HG03159 (cell line): ENCODE measurements at regions not wholly inside any gene's neighbourhood (a gene's known extent, or its start where the extent isn't known, plus 50 kb on each side); places are given as distances from the start of the nearest gene placed in this dataset.

ENCODE experiments used
- ATAC-seq: cut with Tn5 transposase; IDR thresholded peaks from one replicate; pipeline ENCODE4 v1.9.1; 2021; ENCODE audit warnings: mild to moderate bottlenecking, moderate library complexity; ENCODE audit not compliant: unreplicated experiment

DNA sequence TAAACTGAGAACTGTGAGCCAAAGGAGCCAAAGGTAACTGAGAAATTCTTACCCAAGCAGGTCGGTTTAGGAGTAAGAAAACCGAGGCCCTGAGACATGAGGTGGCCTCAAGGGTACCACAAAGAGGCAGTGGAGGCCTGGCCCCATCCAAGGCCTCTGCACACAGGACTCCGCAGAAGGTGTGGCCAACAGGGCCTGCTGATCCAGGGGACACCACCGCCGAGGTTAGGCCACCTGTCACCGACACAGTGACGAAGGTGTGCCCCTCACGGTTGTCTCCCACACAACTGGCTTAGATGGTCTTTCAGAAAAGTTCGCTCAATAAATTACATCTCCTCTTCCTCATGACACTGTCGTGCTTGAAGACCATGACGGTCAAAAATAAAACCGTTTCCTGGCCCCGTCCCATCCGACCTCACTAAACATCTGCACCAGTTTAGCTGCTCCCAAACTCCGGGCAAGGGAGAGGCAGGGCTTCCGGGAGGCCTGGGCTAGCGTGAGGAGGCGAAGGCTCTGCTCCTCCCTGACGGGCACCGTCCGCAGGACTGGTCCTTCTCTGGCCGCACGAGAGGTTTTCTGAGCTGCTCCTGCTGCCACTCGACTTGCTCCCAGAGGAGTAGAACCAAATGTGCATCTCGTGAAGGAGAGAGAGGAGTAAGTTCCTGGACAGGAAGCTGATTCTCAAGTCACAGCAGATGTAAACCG lies 442.0 kb downstream of the EIPR1 start:
- no peak for ATAC-seq

DNA sequence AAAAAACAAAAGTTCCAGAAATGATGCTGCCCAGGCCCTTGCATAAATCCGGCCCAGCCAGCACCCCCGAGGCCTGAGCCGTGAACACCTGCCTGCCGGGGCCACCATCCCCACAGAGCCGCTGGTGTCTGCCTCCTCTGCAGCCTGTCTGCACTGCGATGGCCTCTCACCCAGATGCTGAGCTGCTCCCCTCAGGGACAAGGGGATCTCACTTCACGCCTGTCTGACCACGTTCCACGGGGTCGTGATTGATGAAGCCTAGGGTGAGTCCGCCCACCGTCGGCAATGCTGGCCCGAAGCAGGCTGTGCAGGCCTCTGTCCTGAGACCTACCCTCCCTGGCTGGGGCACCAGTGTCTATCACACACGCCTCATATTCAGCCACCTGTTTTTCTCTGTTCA lies 444.2 kb downstream of the EIPR1 start:
- ATAC-seq: no peak

DNA sequence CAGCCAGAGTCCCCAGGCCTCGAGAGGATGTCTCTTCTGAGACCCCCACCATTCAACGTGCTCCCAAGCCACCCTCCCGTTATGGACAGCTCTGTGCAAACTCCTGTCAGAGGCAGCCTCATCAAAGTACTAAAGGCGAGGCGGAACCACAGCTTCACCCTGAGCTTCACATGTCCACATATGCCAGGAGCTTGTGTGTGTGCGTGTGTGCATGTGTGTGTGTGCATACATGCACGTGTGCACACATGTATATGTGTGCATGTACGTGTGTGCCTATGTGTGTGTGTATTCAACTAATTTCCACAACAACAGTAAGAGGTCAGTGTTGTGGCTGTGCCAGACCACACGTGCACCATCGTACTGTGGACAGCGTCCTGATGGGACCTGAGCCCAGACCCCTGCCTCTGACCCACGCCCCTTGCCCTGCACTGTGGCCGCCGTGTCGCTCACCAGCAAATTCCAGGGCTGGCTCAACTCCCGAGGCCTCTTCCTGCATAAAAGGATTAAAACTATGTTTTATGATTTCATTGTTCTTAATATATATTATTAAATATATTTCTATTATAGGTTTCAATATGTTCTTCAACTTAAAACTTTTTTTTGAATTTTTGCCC lies 444.8 kb downstream of the EIPR1 start:
- ATAC-seq: no peak

DNA sequence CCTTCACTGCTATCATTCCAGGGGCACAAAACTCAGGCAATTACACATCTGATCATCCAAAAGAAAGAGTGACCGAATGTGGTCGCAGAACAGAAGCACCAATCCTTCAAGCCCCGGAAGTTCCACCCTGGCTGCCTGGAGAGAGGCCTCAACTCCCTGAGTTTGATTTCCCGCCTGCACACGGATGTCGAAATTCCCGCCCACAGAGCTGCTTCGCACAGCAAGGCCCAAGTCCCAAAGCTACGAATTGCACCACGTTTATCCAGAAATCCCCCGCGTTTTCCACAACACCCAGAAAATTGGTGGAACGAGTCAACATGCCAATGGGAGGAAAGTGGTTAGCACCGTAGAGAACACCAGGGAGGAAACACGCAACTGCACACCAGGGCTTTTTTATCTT lies 445.4 kb downstream of the EIPR1 start:
- ATAC-seq: no peak

DNA sequence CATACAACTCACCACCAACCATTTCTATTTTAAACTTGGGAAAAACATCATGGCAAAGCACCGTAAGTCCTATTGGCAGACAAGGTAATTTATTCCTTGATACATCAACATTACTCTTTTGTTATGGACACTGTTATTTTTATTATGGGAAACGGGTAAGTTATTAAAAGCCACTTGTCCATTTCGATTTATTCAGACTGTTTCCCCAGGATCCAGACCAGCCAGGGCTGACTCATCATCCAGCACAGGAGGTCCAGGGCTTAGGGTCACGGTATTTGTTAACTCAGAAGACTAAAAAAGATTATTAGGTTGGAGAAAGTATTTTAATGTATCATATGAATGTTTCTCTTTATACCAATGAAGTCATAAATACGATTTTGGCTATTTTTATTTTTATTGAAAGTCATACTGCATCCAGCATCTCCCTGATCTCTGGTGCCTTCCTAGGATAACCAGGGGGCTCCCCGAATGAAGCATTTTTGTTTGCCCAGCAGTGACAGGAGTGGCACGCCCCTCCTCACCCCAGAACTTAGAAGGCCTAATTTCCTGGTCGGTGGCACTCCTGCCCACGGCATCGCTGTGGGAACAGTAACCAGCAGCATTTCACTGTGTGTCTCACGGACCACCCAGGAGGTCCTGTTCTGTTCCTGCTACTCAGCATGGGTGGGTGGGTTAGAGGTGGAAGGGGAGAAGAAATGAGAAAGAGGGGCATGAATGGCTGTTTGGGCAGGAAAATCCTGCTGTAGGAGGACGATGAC lies 446.1 kb downstream of the EIPR1 start:
- ATAC-seq: no peak

DNA sequence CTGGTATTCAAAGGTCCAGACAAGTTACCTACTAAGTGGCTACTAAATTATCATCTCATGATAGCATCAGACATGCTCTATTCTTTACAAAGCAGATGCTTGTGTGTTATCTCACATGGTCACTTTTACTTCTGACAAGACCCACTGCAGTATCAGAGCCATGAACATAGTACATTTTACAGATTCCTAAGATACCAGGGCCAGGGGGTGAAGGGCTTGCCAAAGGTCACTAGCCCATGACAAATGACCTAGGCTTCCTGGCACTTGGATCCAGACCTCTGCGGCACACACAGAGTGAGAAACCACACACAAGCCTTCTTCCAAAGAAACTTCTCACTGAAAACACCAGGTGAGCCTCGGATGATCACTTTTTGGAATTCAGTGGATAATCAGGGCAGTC lies 446.8 kb downstream of the EIPR1 start:
- ATAC-seq: no peak

DNA sequence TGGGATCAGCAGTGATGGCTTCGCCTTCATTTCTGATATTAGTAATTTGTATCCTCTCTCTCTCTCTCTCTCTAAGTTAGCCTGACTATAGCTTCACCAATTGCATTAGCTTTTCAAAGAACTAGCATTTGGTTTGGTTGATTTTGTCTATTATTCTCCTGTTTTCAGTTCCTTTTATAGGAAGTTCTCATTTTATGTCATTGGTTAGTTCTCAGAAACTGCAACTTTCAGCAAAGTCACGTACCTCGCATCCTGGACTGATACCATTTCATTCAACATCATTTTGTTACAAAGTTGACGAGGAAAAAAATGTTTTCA lies 450.8 kb downstream of the EIPR1 start:
- ATAC-seq: peak; percentile 26

DNA sequence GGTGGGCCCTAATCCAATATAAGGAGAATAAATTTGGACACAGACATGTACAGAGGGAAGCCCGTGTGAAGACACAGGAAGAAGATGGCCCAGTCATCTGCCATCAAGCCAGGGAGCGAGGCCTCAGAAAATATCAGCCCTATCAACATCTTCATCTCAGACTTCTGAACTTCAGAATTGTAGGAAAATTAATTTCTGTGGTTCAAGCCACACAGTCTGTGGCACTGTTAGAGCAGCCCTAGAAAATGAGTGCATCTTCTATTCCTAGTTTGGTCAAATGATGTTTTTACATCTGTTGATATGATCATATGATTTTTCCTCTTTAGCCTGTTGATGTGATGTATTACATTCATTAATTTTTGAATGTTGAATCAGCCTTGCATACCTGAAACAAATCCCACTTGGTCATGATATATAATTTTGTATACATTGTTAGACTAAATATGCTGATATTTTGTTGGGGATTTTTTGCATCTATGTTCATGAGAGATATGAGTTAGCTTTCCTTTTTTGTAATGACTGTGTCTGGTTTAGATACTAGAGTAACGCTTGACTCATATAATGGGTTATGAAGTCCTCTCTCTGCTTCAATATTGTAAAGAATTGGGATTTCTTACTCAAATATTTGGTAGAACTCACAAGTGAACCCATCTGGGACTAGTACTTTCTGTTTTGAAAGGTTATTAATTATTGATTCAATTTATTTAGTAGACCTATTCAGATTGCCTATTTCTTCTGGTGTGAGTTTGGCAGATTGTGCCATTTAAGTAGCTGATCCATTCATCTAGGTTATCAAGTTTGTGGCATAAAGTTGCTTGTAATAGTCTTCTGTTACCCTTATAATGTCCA lies 451.4 kb downstream of the EIPR1 start:
- peak; percentile 87 for ATAC-seq

DNA sequence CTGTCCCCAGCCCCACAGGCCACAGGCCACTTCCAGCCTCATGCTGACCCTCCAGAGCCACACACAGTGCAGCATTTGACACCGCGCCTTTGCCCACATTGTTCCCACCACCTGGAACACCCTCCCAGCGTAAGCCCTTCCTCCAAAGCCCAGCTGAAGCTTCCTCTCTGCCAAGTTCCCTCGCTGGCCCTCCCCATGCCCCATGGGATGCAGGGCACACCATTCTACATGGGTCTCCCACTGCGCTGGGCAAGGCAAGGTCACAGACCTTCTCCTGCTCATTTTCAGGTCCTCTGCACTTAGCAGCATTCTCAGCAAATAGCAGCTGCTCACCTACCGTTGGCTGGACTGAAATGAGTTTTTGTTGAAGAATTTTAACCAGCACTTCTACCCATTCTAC lies 455.5 kb downstream of the EIPR1 start:
- ATAC-seq: no peak

DNA sequence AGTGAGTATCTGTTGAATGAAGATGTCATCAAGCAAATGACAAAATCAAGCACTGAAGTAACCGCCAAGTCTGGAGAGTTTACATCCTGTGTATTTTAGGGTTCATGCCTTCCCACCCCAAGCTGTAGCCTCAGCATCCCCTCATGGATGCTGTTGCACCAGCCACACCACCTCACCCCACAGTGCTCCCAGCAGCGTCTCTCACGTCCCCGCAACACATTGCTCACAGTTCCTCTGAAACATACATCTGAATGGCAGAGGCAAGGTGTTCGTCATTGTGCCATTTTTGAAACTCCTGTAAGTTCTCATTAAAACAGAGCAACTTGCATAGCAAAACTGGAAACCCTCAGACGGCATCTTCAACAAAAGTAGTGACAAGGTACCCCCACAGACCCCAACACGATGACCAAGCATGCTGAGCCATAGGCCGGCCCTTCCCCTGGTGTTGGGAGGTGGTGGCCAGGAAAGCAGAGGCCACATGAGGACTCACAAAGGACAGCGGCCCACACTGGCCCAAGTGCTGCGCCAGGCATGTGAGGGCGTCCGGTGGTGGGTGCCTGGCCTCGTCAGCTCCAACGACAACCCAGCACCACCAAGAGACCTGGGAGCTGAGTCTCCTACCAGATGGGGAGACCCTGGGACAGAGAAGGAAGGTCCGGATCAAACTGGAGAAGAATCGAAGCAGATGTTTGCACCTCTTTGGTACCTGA lies 456.5 kb downstream of the EIPR1 start:
- ATAC-seq: no peak

DNA sequence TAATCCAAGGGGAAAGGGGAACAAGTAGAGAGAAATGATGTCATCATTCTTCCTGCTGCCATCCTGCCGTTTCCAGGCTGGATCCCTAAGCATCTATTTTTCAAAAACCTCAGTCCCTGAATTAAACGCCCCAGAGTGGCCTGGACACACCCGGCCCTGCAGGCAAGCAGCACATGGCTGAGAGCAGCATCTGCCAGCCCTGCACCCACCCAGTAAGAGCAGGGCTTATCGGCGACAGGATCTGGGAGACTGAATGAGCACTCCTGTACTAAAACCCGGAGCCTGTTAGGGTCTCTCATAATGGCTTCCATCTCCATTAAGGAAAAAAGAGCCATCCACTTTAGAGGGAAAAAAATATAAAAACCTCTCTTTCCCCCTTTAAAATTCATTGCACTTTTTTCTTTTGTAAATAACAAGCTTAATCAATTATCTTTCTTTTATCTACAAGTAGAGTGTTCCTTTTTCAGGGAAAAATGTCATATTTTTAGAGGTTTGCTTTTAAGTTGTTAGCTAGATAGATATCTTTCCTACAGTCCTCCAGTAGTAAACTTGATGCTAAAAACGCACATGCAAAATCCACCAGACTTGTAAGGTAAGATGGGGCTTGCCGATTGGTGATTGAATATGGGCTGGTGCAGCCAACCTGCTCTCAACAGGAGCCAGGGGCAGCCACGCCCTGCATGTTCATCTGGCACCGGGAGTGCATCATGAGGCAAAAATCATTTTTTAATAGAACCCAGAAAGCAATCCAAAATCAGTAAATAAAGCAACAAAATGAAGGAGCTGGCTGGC lies 457.8 kb downstream of the EIPR1 start:
- ATAC-seq: no peak

DNA sequence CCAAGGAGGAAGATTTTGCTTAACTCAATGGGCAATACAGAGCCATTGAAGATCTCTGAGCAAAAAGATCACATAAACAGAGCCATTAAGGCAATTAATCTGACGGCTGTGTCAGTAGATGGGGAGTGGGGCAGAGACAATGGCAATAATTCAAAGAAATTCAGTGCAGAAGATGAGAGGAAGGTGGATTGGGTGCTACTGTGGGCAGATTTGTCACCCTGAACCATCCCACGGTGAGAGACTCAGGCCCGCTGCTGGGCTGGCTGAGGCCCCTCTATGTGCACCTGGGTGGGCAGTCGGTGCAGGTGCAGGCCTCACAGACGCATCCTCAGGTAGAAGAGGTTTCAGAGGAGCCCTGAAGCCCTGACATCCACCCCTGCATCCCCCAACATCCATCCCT lies 458.6 kb downstream of the EIPR1 start:
- ATAC-seq: no peak

DNA sequence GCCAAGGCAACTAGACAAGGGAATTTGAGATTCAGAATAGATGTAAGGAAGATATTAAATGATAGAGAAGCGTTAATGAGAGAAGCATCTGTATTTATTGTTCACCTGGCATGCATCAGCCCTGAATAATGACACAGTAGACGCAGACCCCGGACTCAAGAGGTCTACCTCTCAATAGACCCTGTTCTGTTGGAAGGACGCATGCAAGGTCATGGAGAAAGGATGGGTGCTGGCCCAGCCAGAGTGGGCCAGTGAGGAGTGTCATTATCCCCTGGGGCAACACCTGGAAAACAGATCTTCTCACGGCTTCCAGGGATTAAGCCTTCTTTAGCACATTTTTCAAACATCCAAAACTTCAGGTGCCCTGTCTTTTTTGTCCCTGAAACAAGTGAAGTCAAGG lies 461.0 kb downstream of the EIPR1 start:
- no peak for ATAC-seq

DNA sequence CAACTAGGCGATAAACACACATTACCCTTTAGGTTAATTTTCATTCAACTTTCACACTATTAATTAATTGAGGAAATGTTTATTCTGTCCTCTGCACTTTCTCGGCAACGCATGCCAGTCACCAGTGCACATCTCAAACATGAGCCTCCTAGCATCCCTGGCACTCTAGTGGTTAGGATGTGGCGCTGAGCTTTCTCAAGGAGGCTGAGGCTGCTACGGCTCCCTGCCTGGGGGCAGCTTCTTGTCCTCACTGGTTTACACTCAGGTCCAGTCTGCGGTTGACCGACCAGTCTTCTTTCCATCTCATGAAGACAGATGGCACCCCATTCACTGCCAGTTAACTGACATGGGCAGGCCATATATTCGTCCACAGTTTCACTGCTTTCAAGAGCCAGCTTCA lies 463.4 kb downstream of the EIPR1 start:
- no peak for ATAC-seq

DNA sequence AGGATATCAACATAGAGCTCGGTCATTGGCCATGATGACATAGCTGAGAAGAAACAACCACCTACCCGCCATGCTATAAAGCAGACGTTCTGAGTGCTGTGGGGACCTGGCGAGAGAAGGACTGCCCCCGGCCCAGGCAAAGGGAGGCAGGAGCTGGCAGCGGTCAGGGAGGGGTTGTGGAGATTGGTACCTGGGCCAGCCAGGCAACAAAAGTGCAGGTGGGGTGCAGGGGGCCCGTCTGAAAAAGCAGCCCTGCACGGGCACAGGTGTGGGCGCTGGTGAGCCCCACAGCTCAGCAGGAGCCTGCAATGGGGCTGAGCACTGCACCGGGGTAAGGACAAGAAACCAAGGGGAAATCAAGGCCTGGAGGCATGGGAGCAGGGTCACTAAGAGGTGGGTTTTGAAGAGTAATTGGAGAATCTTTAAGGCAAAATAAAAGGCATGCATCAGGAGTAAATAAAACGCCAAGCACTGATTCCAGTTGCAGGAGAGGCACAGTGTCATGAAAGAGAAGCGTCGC lies 464.0 kb downstream of the EIPR1 start:
- ATAC-seq: no peak

DNA sequence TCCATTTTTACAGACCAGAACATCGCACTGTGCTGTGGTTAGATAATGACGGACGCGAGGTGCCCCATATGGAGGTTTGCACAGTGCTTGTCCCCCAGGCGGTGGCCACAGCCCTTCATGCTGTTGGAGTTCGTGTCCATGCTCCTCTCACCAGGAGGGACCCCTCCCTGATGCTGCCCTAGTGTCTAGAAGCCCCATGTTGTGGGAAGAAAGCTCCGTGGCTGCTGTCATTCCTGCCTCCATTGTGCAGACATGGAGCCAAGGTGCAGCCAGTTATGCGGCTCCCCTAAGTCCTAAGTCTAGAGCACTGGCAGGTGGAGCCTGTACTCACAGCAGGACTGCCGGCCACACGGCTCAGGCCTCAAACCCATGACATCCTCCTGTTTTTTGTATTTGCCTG lies 464.9 kb downstream of the EIPR1 start:
- ATAC-seq: no peak

DNA sequence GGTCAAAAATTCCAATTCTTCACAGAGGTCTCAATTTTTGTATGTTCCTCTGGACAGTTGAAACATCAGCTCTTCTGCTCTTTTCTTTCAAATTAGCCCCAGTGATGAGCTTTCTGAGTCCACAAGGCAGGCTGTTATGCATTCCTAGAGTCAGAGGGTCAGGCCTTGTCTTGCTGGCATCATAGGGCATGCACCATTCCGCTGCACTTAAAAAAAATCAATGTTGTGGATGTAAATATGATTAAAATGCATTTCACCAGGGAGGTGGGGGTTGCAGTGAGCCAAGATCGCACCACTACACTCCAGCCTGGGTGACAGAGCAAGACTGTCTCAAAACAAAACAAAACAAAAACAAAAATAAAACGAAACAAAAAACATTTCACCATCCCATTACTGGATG lies 465.3 kb downstream of the EIPR1 start:
- no peak for ATAC-seq

DNA sequence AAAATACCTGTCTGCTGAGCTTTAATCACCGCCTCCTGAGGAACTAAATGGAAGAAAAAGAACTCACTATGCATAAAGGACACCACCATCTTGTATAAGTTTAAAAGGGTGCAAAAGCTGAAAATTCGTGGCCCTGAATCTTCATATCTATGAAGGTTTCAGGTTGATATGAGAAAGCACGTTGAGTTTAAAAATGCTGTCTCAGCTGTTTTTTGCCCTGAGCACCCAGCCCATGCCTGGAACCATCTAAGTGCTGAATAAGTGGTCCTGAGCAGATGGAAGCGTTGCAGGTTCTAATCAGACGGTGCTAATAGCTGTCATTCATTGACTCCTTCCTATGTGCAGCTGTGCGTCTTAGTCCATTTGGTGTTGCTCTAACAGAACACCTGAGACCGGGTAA lies 467.4 kb downstream of the EIPR1 start:
- ATAC-seq: no peak

DNA sequence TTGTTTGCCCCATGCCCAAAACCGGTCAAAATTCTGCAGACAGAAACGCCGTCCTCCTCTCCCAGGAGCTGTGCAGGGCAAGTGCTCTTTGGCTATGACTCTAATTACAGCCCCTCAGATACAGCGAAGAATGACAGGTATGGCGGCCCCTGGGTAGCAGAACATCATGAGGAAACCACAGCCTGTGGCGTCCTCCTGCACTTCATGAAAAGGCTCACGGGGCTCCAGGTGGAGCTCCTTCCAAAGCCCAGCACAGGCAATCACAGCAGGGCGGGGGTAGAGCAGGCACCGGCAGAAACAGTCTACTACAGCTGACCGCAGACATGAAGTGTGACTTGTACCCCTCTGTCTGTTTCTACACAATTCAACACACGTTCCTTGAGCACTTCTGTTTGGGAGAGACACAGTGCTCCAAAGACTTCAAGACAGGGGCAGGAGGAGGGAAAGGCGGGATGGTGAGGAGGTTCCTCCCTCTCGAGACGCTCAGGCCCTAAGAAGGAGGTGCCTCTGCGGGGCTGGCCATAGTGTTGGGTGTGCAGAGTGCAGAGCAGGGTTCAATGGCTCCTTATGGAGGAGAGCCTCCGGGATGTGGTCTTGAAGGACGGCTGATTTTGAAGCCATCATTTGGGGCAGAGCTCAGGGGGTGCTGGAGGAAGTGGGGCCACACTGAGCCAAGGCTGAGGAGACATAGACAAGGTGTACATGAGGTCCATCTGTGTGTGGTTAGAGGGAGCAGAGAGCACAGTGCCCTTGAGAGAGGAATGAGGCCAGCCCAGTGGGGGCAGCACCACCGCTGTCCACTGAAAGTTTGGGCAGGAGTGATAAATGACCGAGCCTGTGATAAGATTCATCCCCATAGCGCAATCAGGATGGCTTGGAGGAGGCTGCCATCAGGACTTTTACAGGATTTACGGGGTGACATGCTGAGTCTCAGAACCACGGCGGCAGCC lies 468.3 kb downstream of the EIPR1 start:
- ATAC-seq: no peak
